Astrocyte of the hippocampus (primary cell): ENCODE measurements at regions not wholly inside any gene's neighbourhood (a gene's known extent, or its start where the extent isn't known, plus 50 kb on each side); places are given as distances from the start of the nearest gene placed in this dataset.
A peak's percentile ranks its signal among the peaks of the same experiment; 100 is the strongest.
"Not testable (repeated sequence)": the region's sequence is repeated elsewhere in the genome, so short reads cannot be mapped to it uniquely, and the experiment has no call there.

Experiments used
- DNase-seq: peaks from one replicate; pipeline ENCODE4 v3.0.0; 2011; ENCODE audit warnings: low read depth, low spot score

GRCh38 chr4:122973465-122973864 lies 51.1 kb upstream of the NUDT6 start:
- no peak for DNase-seq

GRCh38 chr4:122976111-122976510 lies 53.7 kb upstream of the NUDT6 start:
- no peak for DNase-seq

GRCh38 chr4:122977103-122977502 lies 54.7 kb upstream of the NUDT6 start:
- no peak for DNase-seq

- DNase-seq = no peak
Measured at GRCh38 chr4:122978109-122978508, 55.7 kb upstream of the NUDT6 start.

GRCh38 chr4:122978789-122979188 lies 56.4 kb upstream of the NUDT6 start:
- no peak for DNase-seq

GRCh38 chr4:122980860-122981259 lies 58.5 kb upstream of the NUDT6 start:
- no peak for DNase-seq

GRCh38 chr4:122988696-122989095 lies 66.3 kb upstream of the NUDT6 start:
- no peak for DNase-seq

GRCh38 chr4:122990891-122991290 lies 68.5 kb upstream of the NUDT6 start:
- DNase-seq = no peak

- DNase-seq = no peak
Measured at GRCh38 chr4:122992057-122992456, 69.7 kb upstream of the NUDT6 start.

GRCh38 chr4:122992641-122993040 lies 70.2 kb upstream of the NUDT6 start:
- no peak for DNase-seq

GRCh38 chr4:122996350-122996749 lies 74.0 kb upstream of the NUDT6 start:
- DNase-seq = no peak

- no peak for DNase-seq
Measured at GRCh38 chr4:122997463-122998101, 75.2 kb upstream of the NUDT6 start.

GRCh38 chr4:123004079-123004478 lies 81.7 kb upstream of the NUDT6 start:
- not testable (repeated sequence) for DNase-seq

- DNase-seq = not testable (repeated sequence)
Measured at GRCh38 chr4:123005126-123005525, 82.7 kb upstream of the NUDT6 start.

- DNase-seq = no peak
Measured at GRCh38 chr4:123007679-123008078, 85.3 kb upstream of the NUDT6 start.

GRCh38 chr4:123012416-123012815 lies 90.0 kb upstream of the NUDT6 start:
- not testable (repeated sequence) for DNase-seq

- no peak for DNase-seq
Measured at GRCh38 chr4:123014038-123014437, 91.6 kb upstream of the NUDT6 start.

- DNase-seq = no peak
Measured at GRCh38 chr4:123017078-123017477, 94.7 kb upstream of the NUDT6 start.

GRCh38 chr4:123017636-123018395 lies 95.4 kb upstream of the NUDT6 start:
- DNase-seq = peak; percentile 56

GRCh38 chr4:123018396-123018775 lies 96.0 kb upstream of the NUDT6 start:
- DNase-seq = no peak

GRCh38 chr4:123020285-123020684 lies 97.9 kb upstream of the NUDT6 start:
- no peak for DNase-seq

- no peak for DNase-seq
Measured at GRCh38 chr4:123023647-123024046, 101.2 kb upstream of the NUDT6 start.

GRCh38 chr4:123024710-123025109 lies 102.3 kb upstream of the NUDT6 start:
- no peak for DNase-seq
